ENCODE measurements at regions not wholly inside any gene's neighbourhood (a gene's known extent, or its start where the extent isn't known, plus 50 kb on each side); places are given as distances from the start of the nearest gene placed in this dataset.

- DNase-seq, result no peak
These were observed 119.1 kb upstream of the RND3 start for GRCh38 chr2:150606380-150607060.

DNA sequence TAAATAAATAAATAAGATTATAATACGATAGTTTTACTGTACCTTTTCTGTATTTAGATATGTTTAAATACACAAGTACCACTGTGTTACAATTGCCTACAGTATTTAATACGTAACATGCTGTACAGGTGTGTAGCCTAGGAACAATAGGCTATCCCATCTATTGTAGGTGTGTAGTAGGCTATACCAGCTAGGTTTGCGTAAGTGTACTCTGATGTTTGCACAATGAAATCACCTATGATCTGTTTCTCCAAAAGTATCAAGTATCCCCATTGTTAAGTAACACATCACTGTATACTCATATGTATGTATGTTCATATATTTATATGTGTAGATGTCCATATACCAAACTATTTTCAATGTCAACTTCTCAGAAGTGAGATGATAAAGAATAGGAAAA lies 118.2 kb upstream of the RND3 start:
- DNase-seq, result no peak

GRCh38 chr2:150601280-150602038 lies 114.0 kb upstream of the RND3 start:
- no peak for DNase-seq

DNA sequence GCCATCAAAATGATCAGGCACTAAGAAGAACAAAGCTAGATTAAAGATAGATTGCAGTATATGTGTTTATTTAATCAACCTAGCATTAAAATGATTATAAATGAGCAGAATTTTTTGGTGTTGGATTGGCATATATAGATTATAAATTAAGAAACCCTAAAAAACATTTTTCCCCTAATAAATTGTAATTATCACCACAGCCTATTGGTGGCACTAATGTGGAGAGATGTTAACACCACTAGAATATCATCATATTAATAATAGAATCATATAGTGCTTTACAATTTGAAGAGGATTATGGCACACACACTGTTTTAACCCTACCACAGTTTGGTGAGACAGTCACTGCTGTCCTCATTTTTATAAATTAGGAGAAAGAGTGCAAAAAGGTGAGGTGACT lies 112.4 kb upstream of the RND3 start:
- no peak for DNase-seq

- DNase-seq, result no peak
These were observed 110.9 kb upstream of the RND3 start for GRCh38 chr2:150598383-150598782.

- DNase-seq, result no peak
These were observed 108.5 kb upstream of the RND3 start for GRCh38 chr2:150595803-150596470.

GRCh38 chr2:150594299-150594698 lies 106.8 kb upstream of the RND3 start:
- DNase-seq, result no peak

DNA sequence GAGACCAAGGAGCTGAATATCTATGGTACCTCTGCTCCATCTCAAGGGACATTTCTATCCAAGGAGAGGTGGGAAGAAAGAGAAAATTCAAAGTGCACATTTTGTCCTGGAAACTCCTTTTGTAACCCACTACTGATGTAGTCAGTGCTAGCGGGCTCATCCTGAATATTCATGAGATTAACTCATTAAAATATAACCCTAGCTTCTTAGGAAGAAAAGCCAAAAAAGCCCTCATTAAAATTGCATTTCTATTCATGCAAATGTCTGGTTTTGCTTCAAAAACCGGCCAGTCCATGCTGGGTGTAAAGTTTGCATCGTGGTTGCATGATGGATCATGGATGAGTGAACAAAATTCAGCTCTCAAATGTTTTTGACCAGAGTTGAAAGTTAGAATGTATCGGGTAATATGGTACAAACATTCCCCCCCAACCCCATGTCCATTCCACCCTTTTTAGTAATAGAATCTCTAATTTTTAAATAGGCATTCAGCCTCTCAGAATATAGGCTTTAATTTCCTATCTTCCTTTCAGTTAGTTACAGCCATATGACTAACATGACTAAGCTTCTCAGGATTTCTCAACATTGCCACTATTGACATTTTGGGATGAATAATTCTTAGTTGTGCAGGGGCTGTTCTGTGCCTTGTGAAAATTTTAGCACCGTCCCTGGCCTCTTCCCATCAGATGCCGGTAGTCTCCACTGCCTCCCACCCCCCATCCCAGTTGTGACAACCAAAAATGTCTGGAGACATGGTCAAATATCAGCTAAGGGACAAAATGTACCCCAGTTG lies 104.2 kb upstream of the RND3 start:
- DNase-seq, result no peak

GRCh38 chr2:150589681-150590080 lies 102.2 kb upstream of the RND3 start:
- no peak for DNase-seq

- no peak for DNase-seq
These were observed 101.0 kb upstream of the RND3 start for GRCh38 chr2:150588506-150588870.

GRCh38 chr2:150587547-150588505 lies 100.4 kb upstream of the RND3 start:
- no peak for DNase-seq

DNA sequence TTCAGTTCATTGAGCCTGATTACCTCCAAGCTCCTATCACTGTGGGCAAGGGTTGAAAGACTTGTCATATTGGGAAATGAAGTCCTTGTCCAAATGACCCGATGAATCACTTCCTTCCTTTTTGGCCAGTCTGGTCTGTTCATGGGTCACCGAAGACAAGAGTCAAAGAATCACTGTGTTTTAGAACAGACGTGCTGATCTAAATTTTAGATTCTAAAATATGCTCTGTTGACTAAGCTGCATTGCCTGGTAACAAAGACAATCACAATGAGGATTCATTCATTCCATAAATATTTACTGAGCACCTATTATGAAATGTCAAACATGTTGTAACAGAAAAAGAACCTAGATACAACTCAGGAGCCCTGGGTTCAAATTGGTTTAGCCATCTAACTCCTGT lies 99.4 kb upstream of the RND3 start:
- no peak for DNase-seq

DNA sequence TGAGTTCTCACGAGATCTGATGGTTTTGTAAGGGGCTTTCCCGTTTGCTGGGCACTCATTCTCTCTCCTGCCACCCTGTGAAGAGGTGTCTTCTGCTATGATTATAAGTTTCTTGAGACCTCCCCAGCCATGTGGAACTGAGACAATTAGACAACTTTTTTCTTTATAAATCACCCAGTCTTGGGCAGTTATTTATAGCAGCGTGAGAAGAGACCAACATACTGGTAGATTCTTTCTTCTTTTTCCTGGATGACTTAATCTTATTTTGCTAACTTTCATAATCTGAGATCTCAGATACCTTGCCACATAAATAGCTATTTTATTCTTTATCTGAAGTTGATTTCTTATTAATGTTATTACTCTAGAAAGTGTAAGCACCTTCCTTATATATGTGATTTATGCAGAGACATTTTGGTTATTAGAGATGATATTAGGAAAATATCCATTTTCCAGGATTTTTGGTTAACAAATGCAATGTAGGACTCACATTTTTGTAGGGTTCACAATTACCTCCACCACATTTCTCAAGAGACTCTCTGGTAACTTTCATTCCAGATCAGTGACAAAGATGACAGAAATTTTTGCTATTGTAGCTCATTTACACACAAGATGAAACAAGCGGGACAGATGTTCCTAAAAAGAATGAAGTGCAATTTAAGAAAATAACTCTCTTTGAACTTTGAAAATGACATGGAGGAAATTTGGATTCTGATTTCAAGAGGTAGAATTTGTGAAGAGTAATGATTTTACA lies 97.9 kb upstream of the RND3 start:
- no peak for DNase-seq

DNA sequence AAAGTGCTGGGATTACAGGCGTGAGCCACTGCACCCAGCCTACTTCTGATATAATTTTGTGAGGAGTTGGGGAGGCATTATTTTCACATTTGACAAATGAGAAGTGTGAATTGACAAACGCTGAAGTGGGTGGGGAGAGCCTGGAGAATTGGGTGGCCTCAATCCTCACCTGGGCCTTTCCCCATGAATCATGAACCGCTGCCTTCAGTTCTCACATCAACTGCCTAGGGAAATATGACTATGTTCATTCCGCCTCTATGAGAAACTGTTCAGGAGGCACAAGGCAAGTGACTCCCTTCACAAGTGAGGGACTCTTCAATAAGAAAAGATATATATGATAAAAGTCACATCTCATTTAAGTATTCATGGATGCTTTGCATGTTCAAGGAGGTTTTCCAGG lies 96.6 kb upstream of the RND3 start:
- no peak for DNase-seq

GRCh38 chr2:150581717-150582472 lies 94.4 kb upstream of the RND3 start:
- no peak for DNase-seq

DNA sequence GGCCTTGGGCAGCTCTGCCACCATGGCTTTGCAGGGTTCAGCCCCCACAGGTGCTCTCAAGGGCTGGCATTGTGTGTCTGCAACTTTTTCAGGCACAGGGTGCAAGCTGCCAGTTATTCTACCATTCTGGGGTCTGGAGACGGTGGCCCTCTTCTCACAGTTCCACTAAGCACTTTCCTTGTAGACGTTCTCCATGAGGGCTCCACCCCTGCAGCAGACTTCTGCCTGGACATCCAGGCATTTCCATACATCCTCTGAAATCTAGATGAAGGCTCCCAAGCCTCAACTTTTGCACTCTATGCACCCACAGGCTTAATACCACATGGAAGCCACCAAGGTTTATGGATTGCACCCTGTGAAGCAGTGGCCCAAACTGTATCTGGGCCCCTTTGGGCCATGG lies 91.0 kb upstream of the RND3 start:
- no peak for DNase-seq

GRCh38 chr2:150575861-150576260 lies 88.4 kb upstream of the RND3 start:
- DNase-seq, result no peak

GRCh38 chr2:150572961-150573395 lies 85.5 kb upstream of the RND3 start:
- no peak for DNase-seq

DNA sequence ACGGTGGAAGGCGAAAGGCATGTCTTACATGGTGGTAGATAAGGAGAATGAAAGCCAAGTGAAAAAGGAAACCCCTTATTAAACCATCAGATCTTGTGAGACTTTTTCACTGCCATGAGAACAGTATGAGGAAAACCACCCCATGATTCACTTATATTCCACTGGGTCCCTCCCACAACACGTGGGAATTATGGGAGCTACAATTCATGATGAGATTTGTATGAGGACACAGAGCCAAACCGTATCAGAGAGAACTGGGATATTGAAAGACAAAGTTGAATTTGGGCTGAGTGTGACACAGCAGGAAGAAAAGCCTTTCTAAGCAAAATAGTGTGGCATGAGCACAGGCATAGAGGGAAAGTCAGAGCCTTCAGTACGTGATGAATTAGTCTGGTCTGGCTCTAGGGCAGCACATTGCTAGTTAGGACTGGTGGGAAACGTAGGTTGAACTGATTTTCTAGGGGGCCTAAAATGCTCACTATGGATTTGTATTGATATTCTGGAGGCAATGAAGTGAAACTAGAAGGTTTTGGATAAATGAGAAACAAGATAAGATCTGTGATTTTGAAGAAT lies 84.8 kb upstream of the RND3 start:
- no peak for DNase-seq

DNA sequence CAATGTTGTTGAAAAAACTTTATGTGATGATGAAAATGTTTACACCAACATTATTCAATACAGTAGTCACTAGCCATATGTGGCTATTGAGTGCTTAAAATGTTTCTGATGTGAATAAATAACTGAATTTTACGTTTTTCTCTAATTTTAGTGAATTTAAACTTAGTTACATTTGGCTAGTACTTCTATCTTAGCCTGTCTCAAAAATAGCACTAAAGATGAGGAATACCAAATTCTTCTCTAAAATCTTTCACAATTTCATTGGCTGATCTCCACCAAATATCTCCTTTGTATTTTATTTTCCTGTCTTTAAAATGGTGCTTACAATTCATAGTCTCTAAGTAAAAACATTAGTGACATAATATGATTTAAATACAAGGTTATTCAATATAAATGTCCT lies 83.7 kb upstream of the RND3 start:
- DNase-seq, result no peak

Data from right hindlimb (tissue), 1 donor.